A549 (cell line): ENCODE measurements at regions not wholly inside any gene's neighbourhood (a gene's known extent, or its start where the extent isn't known, plus 50 kb on each side); places are given as distances from the start of the nearest gene placed in this dataset.

Source experiments
- CHD4 ChIP-seq: fragments of 200-600 bp; sonication (generic); IDR thresholded peaks from 2 replicates; pipeline ENCODE4 v1.6.1; 2016; ENCODE audit warnings: antibody characterized with exemption, mild to moderate bottlenecking, borderline replicate concordance
- EP300 ChIP-seq, 2 experiments: fragments of >200 bp; sonication (Bioruptor Twin); formaldehyde crosslinking; IDR thresholded peaks; 2 replicates in 1 of 2; 3 replicates in 1 of 2; pipeline ENCODE4 v1.6.1; 2016 to 2017
- HDAC2 ChIP-seq: fragments of 200-600 bp; sonication (generic); IDR thresholded peaks from 2 replicates; pipeline ENCODE4 v1.6.1; 2016
- HEYL ChIP-seq: fragments of 250-450 bp; sonication (Bioruptor Pico); IDR thresholded peaks from 2 replicates; pipeline ENCODE4 v1.8.0; 2021; ENCODE audit warnings: mild to moderate bottlenecking, moderate library complexity
- JUN ChIP-seq, 2 experiments: fragments of >200 bp; sonication (Bioruptor Twin); formaldehyde crosslinking; IDR thresholded peaks; 2 replicates in 1 of 2; 3 replicates in 1 of 2; pipeline ENCODE4 v1.6.1; 2016 to 2017
- MAFK ChIP-seq: fragments of 450-650 bp; IDR thresholded peaks from 2 replicates; pipeline ENCODE4 v1.6.1; 2014; ENCODE audit not compliant: partially characterized antibody
- NFE2L2 ChIP-seq: fragments of 150-350 bp; conservative IDR thresholded peaks from 2 replicates; pipeline ENCODE4 v1.6.1; 2014; ENCODE audit warnings: low read length
- POLR2A ChIP-seq: IDR thresholded peaks from 2 replicates; pipeline ENCODE4 v1.6.1; 2012; ENCODE audit warnings: mild to moderate bottlenecking, low read length
- POLR2AphosphoS2 ChIP-seq: conservative IDR thresholded peaks from 2 replicates; pipeline ENCODE4 v1.6.1; 2012; ENCODE audit warnings: low read length, improper control_type of control experiment, inconsistent platforms
- RAD21 ChIP-seq, 2 experiments: fragments of >200 bp in 1 of 2; sonication (Bioruptor Twin) in 1 of 2; formaldehyde crosslinking in 1 of 2; IDR thresholded peaks in 1 of 2; conservative IDR thresholded peaks in 1 of 2; 2 replicates in 1 of 2; 3 replicates in 1 of 2; pipeline ENCODE4 v1.6.1; 2012 to 2018; ENCODE audit warnings: inconsistent platforms in 1 of 2
- TF ChIP-seq, protein P1 (sequence below): fragments of 250-450 bp; sonication (Bioruptor Pico); IDR thresholded peaks from 2 replicates; pipeline ENCODE4 v1.5.0; 2021; ENCODE audit warnings: mild to moderate bottlenecking, moderate library complexity, borderline replicate concordance
- TF ChIP-seq, protein P2 (sequence below): fragments of 200-600 bp; sonication (generic); IDR thresholded peaks from 2 replicates; pipeline ENCODE4 v1.6.1; 2016; ENCODE audit warnings: antibody characterized with exemption, mild to moderate bottlenecking, moderate library complexity
- TF ChIP-seq, protein P3 (sequence below): fragments of >200 bp; sonication (Bioruptor Twin); formaldehyde crosslinking; IDR thresholded peaks from 3 replicates; pipeline ENCODE4 v1.5.1; 2016
- TF ChIP-seq, protein P4 (sequence below): fragments of 450-650 bp; IDR thresholded peaks from 2 replicates; pipeline ENCODE4 v1.6.1; 2014; ENCODE audit warnings: antibody characterized with exemption

DNA sequence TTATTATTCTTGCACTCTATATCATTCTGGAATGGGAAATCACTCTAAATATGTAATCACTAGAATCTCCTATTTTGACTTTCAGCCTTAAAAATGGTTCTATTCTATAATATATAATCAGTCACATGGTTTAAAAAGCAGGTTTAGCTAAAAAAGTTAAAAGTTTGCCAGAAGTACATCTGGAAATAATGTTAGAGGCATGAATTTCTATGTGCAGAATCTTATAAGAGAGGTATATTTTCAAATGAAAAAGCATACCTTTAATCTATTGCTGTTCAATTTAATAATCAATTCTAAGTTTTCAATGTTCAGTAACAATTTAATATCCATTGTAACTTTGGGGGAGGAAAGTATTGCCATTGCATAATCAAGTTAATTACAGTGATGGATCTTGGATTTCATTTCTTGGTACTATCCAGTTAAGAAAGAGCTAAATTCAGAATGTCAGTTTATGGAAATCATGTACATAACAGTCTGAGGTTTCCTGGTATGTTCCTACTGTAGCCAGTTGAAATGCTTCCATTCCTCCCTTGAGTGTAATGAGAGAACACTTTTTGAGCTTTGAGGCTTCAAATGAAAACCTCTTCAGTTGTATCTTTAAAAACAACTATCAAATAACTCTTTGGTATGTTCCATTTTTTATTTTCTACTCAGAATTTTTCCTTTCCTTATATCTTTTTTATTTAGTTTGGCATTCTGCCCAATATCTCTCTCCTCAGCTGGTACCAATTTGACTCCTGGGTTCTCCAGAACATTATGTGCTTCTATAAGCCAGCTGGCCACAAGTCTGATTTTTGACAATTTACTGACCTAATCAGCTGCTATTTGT is 175.7 kb upstream of the COL11A1 start:
- TF ChIP-seq MAFK (no peak), CHD4 (no peak), RAD21 (conservative IDR thresholded peaks at IDR 0.05 in 1 of 2, IDR thresholded peaks at IDR 0.05 in 1 of 2) (no peak), POLR2AphosphoS2 (no peak), POLR2A (no peak), HDAC2 (no peak), JUN (IDR thresholded peaks at IDR 0.05) (no peak), HEYL (CRISPR knock-in tag) (no peak), EP300 (IDR thresholded peaks at IDR 0.05) (no peak), NFE2L2 (no peak)
- TF ChIP-seq, protein P1, sequence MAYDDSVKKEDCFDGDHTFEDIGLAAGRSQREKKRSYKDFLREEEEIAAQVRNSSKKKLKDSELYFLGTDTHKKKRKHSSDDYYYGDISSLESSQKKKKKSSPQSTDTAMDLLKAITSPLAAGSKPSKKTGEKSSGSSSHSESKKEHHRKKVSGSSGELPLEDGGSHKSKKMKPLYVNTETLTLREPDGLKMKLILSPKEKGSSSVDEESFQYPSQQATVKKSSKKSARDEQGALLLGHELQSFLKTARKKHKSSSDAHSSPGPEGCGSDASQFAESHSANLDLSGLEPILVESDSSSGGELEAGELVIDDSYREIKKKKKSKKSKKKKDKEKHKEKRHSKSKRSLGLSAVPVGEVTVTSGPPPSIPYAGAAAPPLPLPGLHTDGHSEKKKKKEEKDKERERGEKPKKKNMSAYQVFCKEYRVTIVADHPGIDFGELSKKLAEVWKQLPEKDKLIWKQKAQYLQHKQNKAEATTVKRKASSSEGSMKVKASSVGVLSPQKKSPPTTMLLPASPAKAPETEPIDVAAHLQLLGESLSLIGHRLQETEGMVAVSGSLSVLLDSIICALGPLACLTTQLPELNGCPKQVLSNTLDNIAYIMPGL (CRISPR knock-in tag), result no peak
- TF ChIP-seq, protein P2, sequence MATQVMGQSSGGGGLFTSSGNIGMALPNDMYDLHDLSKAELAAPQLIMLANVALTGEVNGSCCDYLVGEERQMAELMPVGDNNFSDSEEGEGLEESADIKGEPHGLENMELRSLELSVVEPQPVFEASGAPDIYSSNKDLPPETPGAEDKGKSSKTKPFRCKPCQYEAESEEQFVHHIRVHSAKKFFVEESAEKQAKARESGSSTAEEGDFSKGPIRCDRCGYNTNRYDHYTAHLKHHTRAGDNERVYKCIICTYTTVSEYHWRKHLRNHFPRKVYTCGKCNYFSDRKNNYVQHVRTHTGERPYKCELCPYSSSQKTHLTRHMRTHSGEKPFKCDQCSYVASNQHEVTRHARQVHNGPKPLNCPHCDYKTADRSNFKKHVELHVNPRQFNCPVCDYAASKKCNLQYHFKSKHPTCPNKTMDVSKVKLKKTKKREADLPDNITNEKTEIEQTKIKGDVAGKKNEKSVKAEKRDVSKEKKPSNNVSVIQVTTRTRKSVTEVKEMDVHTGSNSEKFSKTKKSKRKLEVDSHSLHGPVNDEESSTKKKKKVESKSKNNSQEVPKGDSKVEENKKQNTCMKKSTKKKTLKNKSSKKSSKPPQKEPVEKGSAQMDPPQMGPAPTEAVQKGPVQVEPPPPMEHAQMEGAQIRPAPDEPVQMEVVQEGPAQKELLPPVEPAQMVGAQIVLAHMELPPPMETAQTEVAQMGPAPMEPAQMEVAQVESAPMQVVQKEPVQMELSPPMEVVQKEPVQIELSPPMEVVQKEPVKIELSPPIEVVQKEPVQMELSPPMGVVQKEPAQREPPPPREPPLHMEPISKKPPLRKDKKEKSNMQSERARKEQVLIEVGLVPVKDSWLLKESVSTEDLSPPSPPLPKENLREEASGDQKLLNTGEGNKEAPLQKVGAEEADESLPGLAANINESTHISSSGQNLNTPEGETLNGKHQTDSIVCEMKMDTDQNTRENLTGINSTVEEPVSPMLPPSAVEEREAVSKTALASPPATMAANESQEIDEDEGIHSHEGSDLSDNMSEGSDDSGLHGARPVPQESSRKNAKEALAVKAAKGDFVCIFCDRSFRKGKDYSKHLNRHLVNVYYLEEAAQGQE, result no peak
- TF ChIP-seq, protein P3, sequence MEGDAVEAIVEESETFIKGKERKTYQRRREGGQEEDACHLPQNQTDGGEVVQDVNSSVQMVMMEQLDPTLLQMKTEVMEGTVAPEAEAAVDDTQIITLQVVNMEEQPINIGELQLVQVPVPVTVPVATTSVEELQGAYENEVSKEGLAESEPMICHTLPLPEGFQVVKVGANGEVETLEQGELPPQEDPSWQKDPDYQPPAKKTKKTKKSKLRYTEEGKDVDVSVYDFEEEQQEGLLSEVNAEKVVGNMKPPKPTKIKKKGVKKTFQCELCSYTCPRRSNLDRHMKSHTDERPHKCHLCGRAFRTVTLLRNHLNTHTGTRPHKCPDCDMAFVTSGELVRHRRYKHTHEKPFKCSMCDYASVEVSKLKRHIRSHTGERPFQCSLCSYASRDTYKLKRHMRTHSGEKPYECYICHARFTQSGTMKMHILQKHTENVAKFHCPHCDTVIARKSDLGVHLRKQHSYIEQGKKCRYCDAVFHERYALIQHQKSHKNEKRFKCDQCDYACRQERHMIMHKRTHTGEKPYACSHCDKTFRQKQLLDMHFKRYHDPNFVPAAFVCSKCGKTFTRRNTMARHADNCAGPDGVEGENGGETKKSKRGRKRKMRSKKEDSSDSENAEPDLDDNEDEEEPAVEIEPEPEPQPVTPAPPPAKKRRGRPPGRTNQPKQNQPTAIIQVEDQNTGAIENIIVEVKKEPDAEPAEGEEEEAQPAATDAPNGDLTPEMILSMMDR, result no peak
- TF ChIP-seq, protein P4, sequence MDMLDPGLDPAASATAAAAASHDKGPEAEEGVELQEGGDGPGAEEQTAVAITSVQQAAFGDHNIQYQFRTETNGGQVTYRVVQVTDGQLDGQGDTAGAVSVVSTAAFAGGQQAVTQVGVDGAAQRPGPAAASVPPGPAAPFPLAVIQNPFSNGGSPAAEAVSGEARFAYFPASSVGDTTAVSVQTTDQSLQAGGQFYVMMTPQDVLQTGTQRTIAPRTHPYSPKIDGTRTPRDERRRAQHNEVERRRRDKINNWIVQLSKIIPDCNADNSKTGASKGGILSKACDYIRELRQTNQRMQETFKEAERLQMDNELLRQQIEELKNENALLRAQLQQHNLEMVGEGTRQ, result no peak
